ENCODE measurements at regions not wholly inside any gene's neighbourhood (a gene's known extent, or its start where the extent isn't known, plus 50 kb on each side); places are given as distances from the start of the nearest gene placed in this dataset.
"Not testable (repeated sequence)": the region's sequence is repeated elsewhere in the genome, so short reads cannot be mapped to it uniquely, and the experiment has no call there.

- DNase-seq: no peak
Observed at GRCh38 chr14:35987731-35988130, 161.6 kb downstream of the BRMS1L start.

- DNase-seq: no peak
Observed at GRCh38 chr14:35986219-35986573, 160.1 kb downstream of the BRMS1L start.

GRCh38 chr14:35985474-35986218 lies 159.5 kb downstream of the BRMS1L start:
- DNase-seq: no peak

GRCh38 chr14:35979531-35979930 lies 153.4 kb downstream of the BRMS1L start:
- DNase-seq: no peak

GRCh38 chr14:35978561-35978960 lies 152.4 kb downstream of the BRMS1L start:
- no peak for DNase-seq

GRCh38 chr14:35975814-35976213 lies 149.7 kb downstream of the BRMS1L start:
- DNase-seq: no peak

- DNase-seq: no peak
Observed at GRCh38 chr14:35973770-35974169, 147.6 kb downstream of the BRMS1L start.

- DNase-seq: no peak
Observed at GRCh38 chr14:35971965-35972630, 146.0 kb downstream of the BRMS1L start.

GRCh38 chr14:35969310-35969709 lies 143.2 kb downstream of the BRMS1L start:
- no peak for DNase-seq

GRCh38 chr14:35965400-35965799 lies 139.3 kb downstream of the BRMS1L start:
- DNase-seq: no peak

- DNase-seq: no peak
Observed at GRCh38 chr14:35964697-35965286, 138.7 kb downstream of the BRMS1L start.

GRCh38 chr14:35963209-35963608 lies 137.1 kb downstream of the BRMS1L start:
- DNase-seq: no peak

- no peak for DNase-seq
Observed at GRCh38 chr14:35961697-35962274, 135.6 kb downstream of the BRMS1L start.

- no peak for DNase-seq
Observed at GRCh38 chr14:35959835-35960234, 133.7 kb downstream of the BRMS1L start.

GRCh38 chr14:35958499-35958898 lies 132.4 kb downstream of the BRMS1L start:
- no peak for DNase-seq

- DNase-seq: no peak
Observed at GRCh38 chr14:35956376-35957085, 130.4 kb downstream of the BRMS1L start.

GRCh38 chr14:35952584-35952983 lies 126.4 kb downstream of the BRMS1L start:
- DNase-seq: no peak

- DNase-seq: no peak
Observed at GRCh38 chr14:35949920-35950513, 123.9 kb downstream of the BRMS1L start.

GRCh38 chr14:35947983-35948382 lies 121.8 kb downstream of the BRMS1L start:
- not testable (repeated sequence) for DNase-seq

GRCh38 chr14:35944847-35945246 lies 118.7 kb downstream of the BRMS1L start:
- no peak for DNase-seq

GRCh38 chr14:35940291-35940690 lies 114.2 kb downstream of the BRMS1L start:
- no peak for DNase-seq

- DNase-seq: no peak
Observed at GRCh38 chr14:35938770-35939169, 112.6 kb downstream of the BRMS1L start.

GRCh38 chr14:35934499-35934898 lies 108.4 kb downstream of the BRMS1L start:
- no peak for DNase-seq

Data from CD4-positive, alpha-beta T cell treated with Interleukin-4 for 4 hours (primary cell).